ENCODE measurements at regions not wholly inside any gene's neighbourhood (a gene's known extent, or its start where the extent isn't known, plus 50 kb on each side); places are given as distances from the start of the nearest gene placed in this dataset.

DNA sequence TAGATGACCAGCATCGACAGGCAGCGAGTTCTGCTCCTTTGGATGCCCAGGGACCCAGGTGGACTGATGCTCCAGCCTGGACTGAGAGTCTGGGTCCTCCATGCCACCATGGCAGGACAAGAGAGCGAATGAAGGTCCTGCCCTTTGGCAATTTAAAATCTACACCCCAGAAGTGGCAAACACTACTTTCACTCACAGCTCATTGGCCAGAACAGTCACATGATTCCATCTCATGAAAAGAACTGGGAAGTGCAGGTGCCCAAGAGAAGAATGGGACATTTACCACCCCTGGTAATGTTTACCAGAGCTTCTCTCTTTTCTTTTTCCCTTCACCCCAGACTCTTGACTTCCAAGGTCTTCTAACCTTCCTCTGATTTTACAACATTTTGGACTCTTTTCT lies 87.8 kb upstream of the SLCO3A1 start:
- DNase-seq = no peak

DNA sequence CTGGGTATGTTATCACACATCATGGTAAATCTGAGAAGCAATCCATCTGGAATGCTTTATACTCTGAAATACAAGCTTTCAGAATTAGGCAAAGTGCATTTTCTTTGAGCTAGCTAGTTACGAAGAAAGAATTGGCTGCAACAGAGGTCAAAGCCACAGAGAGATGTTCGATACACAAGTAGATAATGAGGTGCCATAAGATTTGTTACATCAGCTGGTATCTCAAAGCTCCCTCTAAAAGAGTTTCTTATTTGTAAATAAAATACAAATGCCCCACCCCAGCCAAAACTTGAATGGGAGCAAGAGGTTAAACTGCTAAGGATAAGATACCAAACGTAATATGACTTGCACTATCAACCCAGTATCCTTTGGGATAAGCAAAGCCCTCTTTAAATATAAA lies 84.0 kb upstream of the SLCO3A1 start:
- DNase-seq = no peak

DNA sequence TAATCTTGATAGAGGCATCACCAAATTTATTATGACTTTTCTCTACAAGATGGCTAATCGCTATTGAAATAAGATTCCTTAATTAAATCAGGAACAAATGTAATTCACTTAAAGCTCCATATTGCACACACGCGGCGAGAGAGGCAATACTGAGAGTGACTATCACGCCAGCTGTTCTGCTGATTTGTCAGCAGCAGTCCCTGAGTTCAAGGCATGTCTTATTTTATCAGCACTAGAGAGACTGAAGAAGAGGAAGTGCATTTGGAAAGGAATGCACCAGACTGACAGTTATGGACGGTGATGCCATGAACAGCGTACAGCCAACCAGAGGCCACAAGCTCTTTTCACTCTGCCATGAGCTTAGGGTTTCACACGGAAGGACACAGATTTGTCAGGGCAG lies 83.6 kb upstream of the SLCO3A1 start:
- no peak for DNase-seq

DNA sequence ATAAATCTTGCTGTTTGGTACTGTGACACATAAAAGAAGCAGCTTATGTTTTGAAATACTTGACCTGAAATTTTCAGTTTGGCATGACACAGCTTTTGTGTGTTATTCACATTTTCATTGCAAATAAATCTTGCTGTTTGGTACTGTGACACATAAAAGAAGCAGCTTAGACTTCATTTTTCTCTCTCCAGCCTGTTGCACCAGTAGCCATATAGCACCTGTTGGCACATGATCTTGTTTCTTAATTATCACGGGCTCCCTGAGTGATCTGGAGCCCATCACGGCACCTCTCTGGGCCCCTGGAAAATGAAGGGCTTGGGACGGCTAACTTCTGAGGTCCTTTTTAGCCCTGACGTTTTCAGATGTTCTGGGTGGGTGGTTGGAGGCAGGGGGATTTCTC lies 77.4 kb upstream of the SLCO3A1 start:
- no peak for DNase-seq

DNA sequence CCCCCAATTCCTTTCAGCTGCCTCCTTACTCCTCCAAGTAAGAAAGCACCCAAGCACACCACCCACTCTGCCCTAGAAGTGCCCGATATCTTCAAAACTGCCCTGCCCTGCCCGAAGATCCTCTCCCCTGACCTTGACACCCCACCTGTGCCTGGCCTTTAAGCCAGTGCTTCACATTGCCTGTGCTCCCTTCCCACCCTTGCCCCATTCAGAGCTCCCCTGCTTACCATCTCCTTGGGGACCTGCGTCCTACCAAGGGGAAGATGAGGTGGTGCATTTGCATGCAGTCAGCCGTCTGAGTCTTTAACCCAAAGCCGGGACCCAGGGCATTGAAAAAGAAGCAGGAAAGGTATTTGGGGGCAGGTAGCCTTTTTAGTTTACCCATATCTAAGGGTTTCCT lies 73.5 kb upstream of the SLCO3A1 start:
- no peak for DNase-seq

DNA sequence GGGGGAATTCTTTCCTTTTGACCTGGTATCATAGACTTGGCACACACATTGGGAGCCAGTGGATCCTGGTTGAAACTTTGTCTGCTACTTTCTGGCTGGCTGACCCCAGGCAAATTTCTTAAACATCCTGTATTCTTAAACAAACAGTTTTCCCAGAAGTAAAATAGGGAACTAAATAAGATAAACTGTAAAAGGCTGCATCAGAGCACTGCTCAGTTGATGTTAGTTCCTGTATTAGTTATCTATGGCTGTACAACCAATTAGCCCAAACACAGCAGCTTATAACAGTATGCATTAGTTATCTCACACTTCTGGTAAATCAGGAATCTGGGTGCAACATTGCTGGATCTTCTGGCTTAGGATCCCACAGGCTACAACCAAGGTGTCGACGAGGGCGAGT lies 73.1 kb upstream of the SLCO3A1 start:
- DNase-seq = no peak

DNA sequence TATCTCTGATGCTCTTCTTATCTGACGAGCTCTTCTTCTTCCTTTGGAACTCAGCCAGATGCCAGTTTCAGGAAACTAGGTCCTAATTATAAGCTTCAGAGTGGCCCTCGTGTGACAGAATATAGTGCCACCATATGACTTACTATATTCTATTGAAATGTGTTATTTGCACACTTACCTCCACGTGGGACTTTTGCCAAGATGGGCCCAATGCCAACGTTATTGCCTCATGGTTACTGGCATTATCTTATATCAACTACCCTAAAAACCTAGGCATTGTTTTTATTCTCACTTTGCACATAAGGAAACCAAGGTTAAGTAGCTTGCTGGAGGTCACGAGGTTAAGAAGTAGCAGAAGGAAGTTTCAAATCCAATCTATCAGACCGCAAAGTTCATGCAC lies 71.3 kb upstream of the SLCO3A1 start:
- no peak for DNase-seq

DNA sequence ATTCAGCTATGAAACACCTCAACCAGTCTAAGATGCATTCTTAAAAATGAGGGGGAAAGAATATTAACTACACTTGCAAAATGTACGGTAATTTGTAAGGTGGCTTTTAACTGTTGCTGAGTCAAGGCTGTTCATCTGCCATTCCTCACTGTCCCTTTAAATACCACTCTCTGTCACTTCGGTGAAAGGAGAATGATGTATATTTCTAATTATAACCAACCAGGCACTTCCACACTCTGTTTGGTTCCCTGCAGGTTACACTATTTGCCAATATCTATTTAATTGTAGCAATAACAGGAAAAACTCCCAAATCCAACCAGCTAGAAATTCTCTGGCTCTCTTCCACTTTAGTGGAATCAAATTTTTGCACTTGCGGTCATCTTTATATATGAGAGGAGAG lies 70.5 kb upstream of the SLCO3A1 start:
- DNase-seq = no peak

DNA sequence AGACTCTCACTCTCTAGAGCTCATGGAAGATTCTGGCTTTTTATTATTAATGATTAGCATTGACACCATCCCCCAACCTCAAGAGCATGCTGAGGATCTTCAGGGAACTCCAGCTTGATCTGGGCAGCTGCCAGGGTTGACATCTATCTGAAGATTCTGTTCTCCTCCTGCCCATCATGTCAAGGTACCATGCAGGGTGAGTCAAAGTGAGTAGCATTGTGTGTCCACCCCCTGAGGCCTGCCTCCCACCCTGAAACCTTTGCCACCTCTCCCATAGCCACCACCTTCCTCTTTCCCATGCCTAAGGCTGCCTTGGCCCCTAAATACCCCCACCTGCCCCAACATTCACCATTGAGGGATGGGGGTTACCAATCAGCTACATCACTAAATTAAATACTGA lies 70.1 kb upstream of the SLCO3A1 start:
- DNase-seq = no peak

DNA sequence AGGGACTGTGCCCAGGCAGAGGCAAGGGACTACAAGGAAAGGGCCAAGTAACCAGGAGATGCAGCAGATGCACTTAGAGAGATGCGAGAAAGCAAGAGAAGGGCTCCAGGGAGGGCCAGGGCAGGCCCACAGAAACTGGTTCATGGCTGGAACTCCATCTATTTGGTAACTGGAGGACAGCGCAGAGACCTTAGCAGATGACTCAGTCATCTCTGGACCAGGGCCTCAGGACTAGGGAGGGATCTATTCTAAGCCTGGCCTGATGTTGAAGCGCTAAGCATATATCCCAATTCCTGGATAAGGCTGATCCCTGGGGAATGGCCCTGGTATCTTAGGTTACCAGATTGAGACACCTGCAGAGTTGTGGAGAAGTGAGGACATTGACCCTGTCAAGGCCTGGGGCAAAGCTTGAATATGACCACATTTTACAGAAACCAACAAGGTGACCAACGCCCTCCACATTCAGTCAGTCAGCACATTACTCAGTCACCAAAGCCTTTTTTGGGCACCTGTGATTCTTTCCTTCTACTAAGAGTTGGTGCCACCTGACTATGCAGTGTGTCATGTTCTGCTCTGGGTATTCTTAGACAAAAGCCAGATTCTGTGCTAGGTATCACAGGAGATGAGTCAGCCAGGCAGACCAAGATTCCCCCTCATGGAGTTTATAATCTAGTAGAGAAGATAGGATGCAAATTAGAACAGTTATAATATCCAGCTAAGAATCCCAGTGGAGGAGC lies 68.4 kb upstream of the SLCO3A1 start:
- DNase-seq = no peak

DNA sequence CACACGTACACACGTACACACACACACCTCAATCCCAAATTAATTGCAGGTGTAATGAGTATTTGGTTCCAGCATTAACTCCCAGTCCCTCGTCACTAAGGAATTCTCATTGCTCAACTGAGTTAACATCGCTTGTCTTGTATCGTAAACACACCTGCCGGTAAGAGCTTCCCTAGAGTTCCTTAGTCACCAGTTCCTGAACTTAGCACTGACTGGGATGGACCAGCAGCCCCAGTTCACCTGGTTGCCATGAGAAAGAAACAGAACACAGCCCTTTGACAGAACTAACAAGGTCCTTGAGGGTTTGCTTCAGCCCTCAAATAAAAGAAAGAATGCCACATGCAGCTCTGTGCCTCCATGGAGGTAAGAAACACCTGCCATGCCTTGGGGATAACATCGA lies 66.3 kb upstream of the SLCO3A1 start:
- peak; percentile 43 for DNase-seq

DNA sequence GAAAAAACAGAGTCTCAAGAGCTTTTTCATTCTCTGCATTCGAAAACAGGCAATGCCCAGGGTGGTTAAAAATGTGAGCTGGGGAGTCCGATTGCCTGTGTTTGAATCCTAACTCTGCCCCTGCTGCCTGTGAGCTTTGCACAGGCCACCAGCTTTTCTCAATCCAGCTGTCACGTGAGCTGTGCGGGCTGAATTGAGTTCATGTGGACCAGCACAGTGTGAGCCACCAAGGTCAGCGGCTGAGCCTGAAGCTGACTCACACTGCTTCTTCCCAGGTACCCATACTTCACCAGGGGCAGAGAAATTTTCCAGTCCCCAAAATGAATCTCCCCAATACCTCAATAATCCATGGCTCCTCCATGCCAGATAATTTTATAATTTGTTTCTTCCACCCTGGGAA lies 64.4 kb upstream of the SLCO3A1 start:
- DNase-seq = no peak

DNA sequence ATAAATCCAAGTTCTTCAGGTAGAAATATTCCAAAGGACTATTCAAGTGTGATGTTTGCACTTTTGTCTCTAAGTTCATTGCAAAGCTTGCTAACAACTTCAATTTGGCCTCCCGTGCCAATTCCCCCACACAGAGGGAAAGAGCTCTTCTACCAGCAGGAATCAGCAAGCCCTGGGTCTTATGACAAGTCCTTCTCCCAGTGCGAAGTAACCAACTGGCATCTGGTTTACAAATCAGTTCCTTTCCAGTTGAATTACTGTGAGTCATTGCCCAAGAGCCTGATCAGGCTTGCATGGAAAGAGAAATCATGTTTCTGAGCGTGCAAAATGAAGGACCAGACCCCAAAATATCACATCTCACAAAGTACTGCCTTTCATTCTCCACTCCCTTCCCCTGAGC lies 62.7 kb upstream of the SLCO3A1 start:
- no peak for DNase-seq

DNA sequence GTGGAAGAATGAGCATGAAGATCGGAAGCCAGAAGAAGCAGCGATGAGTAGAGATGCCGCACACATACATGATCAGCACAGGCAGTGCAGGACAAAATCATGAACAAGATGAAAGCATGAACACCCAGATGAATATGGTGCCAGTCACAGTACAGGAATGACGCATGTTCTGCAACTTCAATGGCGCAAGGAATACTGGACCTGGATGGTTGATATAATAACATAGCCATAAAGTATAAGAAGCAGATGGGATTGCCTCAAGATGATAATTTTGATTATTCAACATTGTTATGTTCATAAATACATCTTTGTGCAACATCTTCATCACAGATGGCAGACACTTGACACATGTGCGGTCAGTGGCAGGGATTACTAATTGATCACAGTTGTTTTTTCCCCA lies 59.7 kb upstream of the SLCO3A1 start:
- DNase-seq = no peak

DNA sequence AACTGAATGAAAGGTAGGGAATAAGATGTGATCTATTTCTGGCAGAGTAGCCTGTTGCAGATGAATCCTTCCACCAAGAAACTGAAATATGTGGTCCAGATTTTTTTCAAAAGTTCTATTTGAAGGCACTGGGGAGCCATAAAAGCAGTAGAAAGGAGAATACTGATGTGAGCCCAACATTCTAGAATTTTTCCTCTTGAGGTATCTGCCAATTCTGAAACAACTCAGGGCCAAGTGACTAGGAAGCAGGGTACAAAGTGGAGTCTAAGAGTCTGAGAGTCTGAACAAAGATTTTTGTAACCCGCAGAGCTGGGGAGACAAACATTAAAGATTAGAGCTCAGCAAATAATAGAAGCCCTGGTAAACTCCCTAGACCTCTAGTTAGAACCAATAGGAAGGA lies 58.3 kb upstream of the SLCO3A1 start:
- no peak for DNase-seq

DNA sequence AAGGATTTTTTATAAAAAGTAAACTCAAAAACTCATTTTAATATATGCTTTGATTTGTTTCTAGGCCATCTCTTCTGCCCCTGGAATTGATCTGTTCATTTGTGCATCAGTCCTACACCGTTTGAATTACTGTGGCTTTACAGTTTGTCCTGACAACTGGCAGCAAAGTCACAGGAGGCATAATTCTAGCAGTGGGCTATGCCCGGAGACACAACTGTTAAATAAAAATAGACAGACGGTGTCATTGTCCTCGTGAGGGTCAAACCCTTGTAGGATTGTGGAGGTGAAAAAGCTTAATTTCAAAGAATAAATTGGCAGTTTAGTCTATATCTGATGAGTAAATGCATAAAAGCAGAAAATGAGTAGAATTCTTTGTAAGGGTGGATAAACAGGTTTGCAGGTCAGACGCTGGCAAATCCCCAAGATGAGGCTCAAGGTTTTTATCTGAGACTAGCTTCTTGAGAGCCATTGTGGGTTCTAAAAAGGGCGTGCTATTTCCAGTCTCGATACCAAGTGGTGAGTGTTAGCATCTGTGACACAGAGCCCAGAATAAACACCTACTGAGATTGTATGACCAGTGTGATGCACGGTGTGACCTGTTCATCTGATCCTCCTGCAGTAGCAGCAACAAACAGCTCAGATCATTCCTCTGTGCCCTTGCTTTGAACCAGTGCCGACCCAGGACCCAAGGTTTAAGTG lies 51.5 kb upstream of the SLCO3A1 start:
- no peak for DNase-seq

DNA sequence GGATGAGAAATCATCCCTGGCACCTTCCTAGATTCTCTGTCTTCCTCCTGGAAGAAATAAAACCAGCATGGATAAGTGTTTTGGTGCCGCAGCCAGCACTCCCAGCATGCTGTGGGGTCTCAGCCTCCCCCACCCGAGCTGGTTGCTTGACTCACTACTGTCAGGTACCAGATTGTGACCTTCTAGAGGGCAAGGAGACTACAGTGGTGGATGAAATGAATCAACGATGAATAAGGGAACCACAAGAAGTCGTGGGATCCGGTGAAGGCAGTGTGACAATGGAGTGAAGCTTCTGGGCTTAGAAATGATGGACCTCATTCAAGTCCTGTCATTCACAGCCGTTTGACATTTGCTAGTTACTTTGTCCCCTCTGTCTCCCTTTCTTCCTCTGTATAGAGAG lies 50.2 kb upstream of the SLCO3A1 start:
- DNase-seq = no peak

All from NCI-H1436 (cell line).